ENCODE measurements at regions not wholly inside any gene's neighbourhood (a gene's known extent, or its start where the extent isn't known, plus 50 kb on each side); places are given as distances from the start of the nearest gene placed in this dataset.
"Not testable (repeated sequence)": the region's sequence is repeated elsewhere in the genome, so short reads cannot be mapped to it uniquely, and the experiment has no call there.

GRCh38 chr13:21884299-21884909, 213.5 kb downstream of the FGF9 start:
- Mint-ChIP-seq H3K4me1 (no peaks in the 10 kb centered on the region), H3K27ac (no peak overlapping the region), H3K27me3 (peaks cover 6% of the 10 kb centered on the region), H3K4me3 (no peak overlapping the region), H3K9me3 (no peaks in the 10 kb centered on the region), H3K36me3 (no peaks in the 10 kb centered on the region)

- H3K4me1 Mint-ChIP-seq = no peaks in the 10 kb centered on the region
- H3K4me3 Mint-ChIP-seq = no peak overlapping the region
- no peak overlapping the region for H3K27ac Mint-ChIP-seq
- H3K27me3 Mint-ChIP-seq = peaks cover 6% of the 10 kb centered on the region
- no peaks in the 10 kb centered on the region for H3K9me3 Mint-ChIP-seq
- H3K36me3 Mint-ChIP-seq = no peaks in the 10 kb centered on the region
These were observed 214.2 kb downstream of the FGF9 start for GRCh38 chr13:21884965-21885567.

DNA sequence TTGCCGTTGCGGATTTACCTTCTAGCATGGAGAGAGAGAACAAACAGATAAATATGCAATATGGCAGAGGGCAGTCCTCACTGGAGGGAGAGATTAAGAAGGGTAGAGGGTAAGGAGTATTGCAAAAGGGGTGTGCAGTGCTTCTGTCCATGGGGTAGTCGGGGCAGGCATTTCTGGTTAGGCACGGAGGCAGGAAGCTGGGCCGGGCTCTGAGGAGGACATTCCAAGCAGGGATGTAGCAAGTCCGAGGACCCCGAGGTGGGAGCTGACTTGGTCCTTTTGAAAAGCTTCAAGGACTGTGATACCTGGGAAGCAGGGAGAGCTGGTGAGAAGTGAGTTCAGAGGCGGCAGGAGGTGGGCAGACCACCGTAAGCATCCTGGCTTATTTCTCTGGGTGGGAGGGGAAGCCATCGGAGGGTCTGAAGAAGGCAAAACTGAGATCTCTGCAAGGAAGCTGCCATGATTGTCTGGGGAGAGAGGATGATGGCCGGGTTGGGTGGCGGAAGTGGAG, 214.9 kb downstream of the FGF9 start:
- no peaks in the 10 kb centered on the region for H3K9me3 Mint-ChIP-seq
- no peak overlapping the region for H3K4me3 Mint-ChIP-seq
- H3K27ac Mint-ChIP-seq = peak overlapping the region; percentile 71
- no peaks in the 10 kb centered on the region for H3K36me3 Mint-ChIP-seq
- no peaks in the 10 kb centered on the region for H3K4me1 Mint-ChIP-seq
- peaks cover 5% of the 10 kb centered on the region for H3K27me3 Mint-ChIP-seq

DNA sequence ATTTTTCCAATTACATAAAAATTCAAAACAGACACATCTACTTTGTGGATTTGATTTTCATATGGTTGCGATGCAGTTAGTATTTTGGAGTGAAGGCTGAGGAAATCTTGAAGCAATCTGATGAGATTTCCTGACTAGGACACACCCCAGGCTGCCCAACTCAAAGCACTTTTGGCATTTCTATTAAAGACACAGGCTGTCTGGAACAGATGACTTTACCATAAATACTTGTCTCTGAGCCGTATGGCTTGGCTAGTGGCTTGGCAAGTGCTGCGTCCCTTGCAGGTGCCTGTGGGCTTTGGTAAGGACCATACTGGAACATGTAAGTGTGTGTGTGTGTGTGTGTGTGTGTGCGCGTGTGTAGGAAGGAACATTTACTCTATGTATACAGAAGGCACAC, 218.8 kb downstream of the FGF9 start:
- Mint-ChIP-seq H3K27me3 (peaks cover 3% of the 10 kb centered on the region), H3K27ac (no peak overlapping the region), H3K36me3 (no peaks in the 10 kb centered on the region), H3K9me3 (no peaks in the 10 kb centered on the region), H3K4me1 (peaks cover under 1% of the 10 kb centered on the region), H3K4me3 (no peak overlapping the region)

DNA sequence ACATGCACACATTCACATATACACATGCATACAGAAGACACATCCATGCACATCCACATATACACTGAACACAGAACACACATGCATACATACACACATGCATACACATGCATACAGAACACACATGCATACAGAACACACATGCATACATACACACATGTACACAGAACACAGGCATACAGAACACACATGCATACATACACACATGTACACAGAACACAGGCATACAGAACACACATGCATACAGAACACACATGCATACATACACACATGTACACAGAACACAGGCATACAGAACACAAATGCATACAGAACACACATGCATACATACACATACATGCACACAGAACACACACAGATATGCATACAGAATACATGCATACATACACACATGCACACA, 219.3 kb downstream of the FGF9 start:
- not testable (repeated sequence) for H3K4me3 Mint-ChIP-seq, H3K36me3 Mint-ChIP-seq, H3K9me3 Mint-ChIP-seq, H3K4me1 Mint-ChIP-seq, H3K27ac Mint-ChIP-seq, H3K27me3 Mint-ChIP-seq

- Mint-ChIP-seq H3K4me1 (peaks cover 3% of the 10 kb centered on the region), H3K9me3 (no peaks in the 10 kb centered on the region), H3K27ac (no peak overlapping the region), H3K36me3 (no peaks in the 10 kb centered on the region), H3K27me3 (no peaks in the 10 kb centered on the region), H3K4me3 (no peak overlapping the region)
These were observed 223.2 kb downstream of the FGF9 start for GRCh38 chr13:21894091-21894490.

- H3K36me3 Mint-ChIP-seq = no peaks in the 10 kb centered on the region
- H3K27me3 Mint-ChIP-seq = no peaks in the 10 kb centered on the region
- H3K9me3 Mint-ChIP-seq = no peaks in the 10 kb centered on the region
- H3K4me1 Mint-ChIP-seq = peaks cover 3% of the 10 kb centered on the region
- peak overlapping the region; percentile 20 for H3K27ac Mint-ChIP-seq
- no peak overlapping the region for H3K4me3 Mint-ChIP-seq
These were observed 224.1 kb downstream of the FGF9 start for GRCh38 chr13:21894703-21895699.

DNA sequence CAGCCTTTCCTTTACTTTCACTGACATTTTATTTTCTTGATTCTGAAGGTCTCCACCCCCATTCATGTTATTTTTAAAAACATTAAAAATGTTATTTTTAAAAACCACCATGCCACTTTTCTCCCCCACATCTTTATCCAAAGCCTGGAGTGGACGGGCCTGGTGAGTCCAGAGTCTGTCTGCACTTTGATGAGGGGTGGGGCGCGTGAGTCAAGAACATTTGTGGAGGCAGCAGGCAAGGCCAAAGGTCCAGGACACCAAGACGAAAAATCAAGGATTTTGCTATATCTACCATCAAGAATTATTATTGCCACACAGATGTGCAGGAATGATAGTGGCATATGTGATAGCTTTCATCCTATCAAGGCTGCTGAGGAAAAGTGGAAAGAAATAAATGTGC, 224.9 kb downstream of the FGF9 start:
- H3K9me3 Mint-ChIP-seq = no peaks in the 10 kb centered on the region
- H3K36me3 Mint-ChIP-seq = no peaks in the 10 kb centered on the region
- peaks cover 3% of the 10 kb centered on the region for H3K4me1 Mint-ChIP-seq
- H3K27ac Mint-ChIP-seq = no peak overlapping the region
- H3K4me3 Mint-ChIP-seq = no peak overlapping the region
- no peaks in the 10 kb centered on the region for H3K27me3 Mint-ChIP-seq

- Mint-ChIP-seq H3K36me3 (no peaks in the 10 kb centered on the region), H3K9me3 (no peaks in the 10 kb centered on the region), H3K4me3 (no peak overlapping the region), H3K27ac (no peak overlapping the region), H3K4me1 (peaks cover 3% of the 10 kb centered on the region), H3K27me3 (no peaks in the 10 kb centered on the region)
These were observed 226.3 kb downstream of the FGF9 start for GRCh38 chr13:21897161-21897560.

DNA sequence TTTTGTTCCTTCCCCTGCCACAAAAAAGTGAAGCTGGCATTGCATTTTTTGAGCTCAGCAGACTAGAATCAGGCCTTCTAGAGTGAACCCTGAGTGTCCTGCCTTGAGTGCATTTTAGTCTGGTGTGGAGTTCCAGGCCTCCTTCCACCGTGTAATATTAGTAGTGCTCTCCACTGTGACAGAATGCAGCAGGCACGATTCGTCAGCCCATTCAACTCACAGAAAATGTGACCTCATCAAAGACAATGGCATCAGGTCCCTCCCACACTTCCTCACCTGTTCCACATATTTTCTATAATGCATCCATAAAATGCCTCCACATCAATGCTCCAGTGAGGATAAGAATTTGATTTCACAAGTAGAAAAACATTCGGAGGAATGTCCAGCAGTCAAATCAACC, 227.6 kb downstream of the FGF9 start:
- H3K27me3 Mint-ChIP-seq = no peaks in the 10 kb centered on the region
- H3K4me3 Mint-ChIP-seq = no peak overlapping the region
- H3K36me3 Mint-ChIP-seq = no peaks in the 10 kb centered on the region
- no peak overlapping the region for H3K27ac Mint-ChIP-seq
- H3K4me1 Mint-ChIP-seq = peaks cover 3% of the 10 kb centered on the region
- no peaks in the 10 kb centered on the region for H3K9me3 Mint-ChIP-seq

DNA sequence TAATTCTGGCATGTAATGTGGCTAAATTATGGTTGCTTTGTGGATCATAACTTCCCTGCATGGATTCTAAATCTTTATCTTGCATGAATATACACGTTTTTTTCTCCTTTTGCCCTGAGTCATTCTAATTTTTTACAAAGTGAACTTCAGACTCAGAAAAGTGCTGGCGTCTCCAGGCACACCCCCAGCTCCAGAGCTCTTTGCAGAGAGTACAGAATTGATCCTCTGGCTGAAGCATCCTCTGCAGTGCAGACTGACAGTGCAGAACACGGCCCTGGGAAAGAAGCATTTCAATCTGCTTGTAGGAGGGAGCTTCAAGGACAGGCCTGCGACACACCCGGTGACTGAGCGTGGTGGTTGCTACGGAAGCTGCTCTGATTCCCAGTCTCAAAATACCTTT, 228.1 kb downstream of the FGF9 start:
- Mint-ChIP-seq H3K4me3 (no peak overlapping the region), H3K27ac (no peak overlapping the region), H3K9me3 (no peaks in the 10 kb centered on the region), H3K36me3 (no peaks in the 10 kb centered on the region), H3K27me3 (no peaks in the 10 kb centered on the region), H3K4me1 (peaks cover 3% of the 10 kb centered on the region)

- Mint-ChIP-seq H3K9me3 (no peaks in the 10 kb centered on the region), H3K4me3 (no peak overlapping the region), H3K27me3 (no peaks in the 10 kb centered on the region), H3K27ac (no peak overlapping the region), H3K36me3 (no peaks in the 10 kb centered on the region), H3K4me1 (no peaks in the 10 kb centered on the region)
These were observed 230.5 kb downstream of the FGF9 start for GRCh38 chr13:21901336-21901735.

- H3K27me3 Mint-ChIP-seq = no peaks in the 10 kb centered on the region
- H3K4me1 Mint-ChIP-seq = no peaks in the 10 kb centered on the region
- H3K36me3 Mint-ChIP-seq = no peaks in the 10 kb centered on the region
- no peaks in the 10 kb centered on the region for H3K9me3 Mint-ChIP-seq
- no peak overlapping the region for H3K27ac Mint-ChIP-seq
- no peak overlapping the region for H3K4me3 Mint-ChIP-seq
These were observed 231.2 kb downstream of the FGF9 start for GRCh38 chr13:21901811-21902708.

DNA sequence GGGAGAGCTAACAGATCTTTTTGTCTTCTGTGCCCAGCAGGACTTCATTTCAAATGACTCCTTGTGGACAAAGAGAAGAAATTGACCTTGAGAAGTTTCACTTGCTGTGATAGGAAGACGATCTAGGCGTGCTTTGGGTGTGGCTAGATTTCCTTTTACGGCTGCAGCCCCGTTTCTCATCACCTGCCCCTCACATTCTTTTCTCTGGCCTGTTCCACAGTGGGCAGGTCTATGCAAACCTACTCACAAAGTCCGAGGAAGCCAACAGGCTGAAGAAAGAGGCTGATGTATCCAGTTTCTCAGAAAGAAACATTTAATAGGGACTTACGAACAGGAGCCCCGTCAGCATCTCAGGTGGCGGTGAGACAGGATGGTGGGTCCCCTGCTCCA, 231.8 kb downstream of the FGF9 start:
- Mint-ChIP-seq H3K9me3 (no peaks in the 10 kb centered on the region), H3K27ac (no peak overlapping the region), H3K4me1 (no peaks in the 10 kb centered on the region), H3K27me3 (no peaks in the 10 kb centered on the region), H3K36me3 (no peaks in the 10 kb centered on the region), H3K4me3 (no peak overlapping the region)

- no peaks in the 10 kb centered on the region for H3K36me3 Mint-ChIP-seq
- H3K4me1 Mint-ChIP-seq = no peaks in the 10 kb centered on the region
- H3K27me3 Mint-ChIP-seq = no peaks in the 10 kb centered on the region
- no peaks in the 10 kb centered on the region for H3K9me3 Mint-ChIP-seq
- H3K4me3 Mint-ChIP-seq = no peak overlapping the region
- H3K27ac Mint-ChIP-seq = no peak overlapping the region
These were observed 234.6 kb downstream of the FGF9 start for GRCh38 chr13:21905486-21905885.
